SK-N-SH treated with all-trans-retinoic acid at 6 μM for 48 hours (cell line): ENCODE measurements at regions not wholly inside any gene's neighbourhood (a gene's known extent, or its start where the extent isn't known, plus 50 kb on each side); places are given as distances from the start of the nearest gene placed in this dataset.

Experiments
- ARNTL ChIP-seq: fragments of 450-650 bp; formaldehyde crosslinking; IDR thresholded peaks from 2 replicates; pipeline ENCODE4 v1.5.0; 2020; ENCODE audit warnings: low read depth, mild to moderate bottlenecking, moderate library complexity, borderline replicate concordance
- BACH2 ChIP-seq: fragments of 250-450 bp; sonication (Bioruptor Pico); IDR thresholded peaks from 2 replicates; pipeline ENCODE4 v1.9.0; 2021; ENCODE audit warnings: mild to moderate bottlenecking, borderline replicate concordance
- CSDC2 ChIP-seq: fragments of 250-450 bp; sonication (Bioruptor Pico); IDR thresholded peaks from 2 replicates; pipeline ENCODE4 v1.5.0; 2020; ENCODE audit warnings: mild to moderate bottlenecking, moderate library complexity
- RARB ChIP-seq: fragments of 250-450 bp; sonication (Bioruptor Pico); IDR thresholded peaks from 2 replicates; pipeline ENCODE4 v1.8.0; 2021; ENCODE audit warnings: mild to moderate bottlenecking, moderate library complexity
- ZFP3 ChIP-seq: fragments of 250-450 bp; sonication (Bioruptor Pico); IDR thresholded peaks from 2 replicates; pipeline ENCODE4 v1.5.0; 2020; ENCODE audit warnings: mild to moderate bottlenecking, moderate library complexity

GRCh38 chr19:33894787-33895186 lies 98.1 kb downstream of the KCTD15 start:
- TF ChIP-seq ARNTL = no peak
- TF ChIP-seq CSDC2 (CRISPR knock-in tag) = no peak
- no peak for TF ChIP-seq BACH2 (CRISPR knock-in tag)
- no peak for TF ChIP-seq RARB (CRISPR knock-in tag)
- TF ChIP-seq ZFP3 = no peak
